ENCODE measurements at regions not wholly inside any gene's neighbourhood (a gene's known extent, or its start where the extent isn't known, plus 50 kb on each side); places are given as distances from the start of the nearest gene placed in this dataset.

DNA sequence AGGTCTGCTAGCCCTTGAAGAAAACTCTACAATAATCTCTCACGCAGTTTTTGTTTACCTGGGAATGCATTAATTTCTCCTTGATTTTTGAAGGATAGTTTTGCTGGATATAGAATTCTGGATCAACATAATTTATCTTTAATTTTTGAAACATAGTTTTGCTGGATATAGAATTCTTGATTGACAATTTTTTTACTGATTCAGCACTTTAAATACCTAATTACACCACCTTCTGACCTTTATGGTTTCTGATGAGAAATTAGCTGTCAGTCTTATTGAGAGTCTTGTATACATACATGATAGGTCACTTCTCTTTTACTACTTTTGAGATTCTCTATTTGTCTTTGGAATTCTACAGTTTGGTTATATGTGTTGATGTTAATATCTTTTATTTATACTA is 741.6 kb downstream of the FGF9 start (continued):
- no peak for TF ChIP-seq FOXO4 (CRISPR knock-in tag; IDR thresholded peaks at IDR 0.05)

DNA sequence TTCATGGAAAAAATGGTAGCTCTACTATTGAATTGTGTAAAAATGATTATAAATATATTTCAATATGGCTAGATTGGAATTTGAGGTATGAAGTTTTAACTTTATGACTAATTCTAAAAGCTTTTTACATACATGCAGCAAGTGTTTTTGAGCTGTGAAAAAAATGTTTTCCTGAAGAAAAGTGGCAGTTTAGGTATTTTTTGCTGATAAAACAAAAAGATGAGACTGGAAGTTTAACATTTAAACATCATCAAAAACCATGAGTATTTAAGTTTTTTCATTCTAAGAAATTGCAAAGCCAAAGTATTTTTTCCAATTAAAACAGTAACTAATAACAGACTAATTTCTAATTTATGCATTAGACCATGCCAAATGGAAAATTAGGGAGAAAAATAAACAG is 751.1 kb downstream of the FGF9 start:
- ChIA-PET CTCF (ENCODE audit: low intra/inter-chr PET ratio) (no interaction called here), POLR2A (no interaction called here)
- no peaks in the 10 kb centered on the region for H3K4me1 ChIP-seq (replicated peaks in 1 of 2; ENCODE audit: control insufficient read depth in 2 of 2, insufficient read depth in 2 of 2, low read length in 2 of 2)
- no peaks in the 10 kb centered on the region for H3K79me2 ChIP-seq (ENCODE audit: control insufficient read depth, insufficient read depth, low read length)
- H4K20me1 ChIP-seq (replicated peaks; ENCODE audit: control insufficient read depth, insufficient read depth, low read length) = no peaks in the 10 kb centered on the region
- in situ Hi-C loops (cut with MboI) = no loop called here
- no TSS peak for BruUV-seq (replicated peaks)
- H3K9me3 ChIP-seq (replicated peaks; ENCODE audit: control insufficient read depth, insufficient read depth, low read depth, low read length) = no peaks in the 10 kb centered on the region
- ATAC-seq (no peak), DNase-seq (ENCODE audit: extremely low read depth in 1 of 4, low spot score in 3 of 4) (no peak), FAIRE-seq (no peak)
- no peak overlapping the region for H3K27ac ChIP-seq (ENCODE audit: extremely low read depth, low read depth, low read length)
- intact Hi-C loops (cut with micrococcal nuclease) = no loop called here
- TF ChIP-seq CBX3 (IDR thresholded peaks at IDR 0.05; ENCODE audit: borderline replicate concordance in 1 of 2, low read length in 2 of 2) = no peak
- no peak for TF ChIP-seq JUNB (CRISPR knock-in tag; conservative IDR thresholded peaks at IDR 0.05)
- TF ChIP-seq ZNF316 (IDR thresholded peaks at IDR 0.05) = peak; percentile 34; the same call in 1 of the 2 replicates
- TF ChIP-seq RBM22 (IDR thresholded peaks at IDR 0.05; ENCODE audit: low read depth, low read length, poor library complexity, severe bottlenecking) = no peak
- H3K4me3 ChIP-seq = no peak overlapping the region
- no peaks in the 10 kb centered on the region for H3K9me1 ChIP-seq (ENCODE audit: control insufficient read depth, insufficient read depth, low read length)
- H3K27me3 ChIP-seq (ENCODE audit: control insufficient read depth in 2 of 2, insufficient read depth in 2 of 2, low read length in 2 of 2) = no peaks in the 10 kb centered on the region
- no peaks in the 10 kb centered on the region for H3K36me3 ChIP-seq (ENCODE audit: control insufficient read depth, insufficient read depth, low read length)
- H3K9ac ChIP-seq (ENCODE audit: insufficient read depth in 1 of 2, low read depth in 2 of 2, low read length in 2 of 2) = no peak overlapping the region
- H2AFZ ChIP-seq (ENCODE audit: low read depth, low read length) = no peak overlapping the region
- H3K4me2 ChIP-seq (ENCODE audit: insufficient read depth, low read length) = no peak overlapping the region
